Upper lobe of left lung (tissue), 6 donors: ENCODE measurements at regions not wholly inside any gene's neighbourhood (a gene's known extent, or its start where the extent isn't known, plus 50 kb on each side); places are given as distances from the start of the nearest gene placed in this dataset.

ENCODE experiments used
- ATAC-seq, 2 donors: fragments of 200-7000 bp; cut with Tn5 transposase; one replicate each; pipeline ENCODE4 v1.9.1; 2022; ENCODE audit warnings: mild to moderate bottlenecking in 2 of 2, moderate library complexity in 2 of 2; ENCODE audit not compliant: low FRiP score in 2 of 2
- DNase-seq, 2 donors: peaks; one replicate each; pipeline ENCODE4 v3.0.0-alpha.2; 2019 to 2020
- H3K27ac ChIP-seq, 4 donors: fragments of 200-600 bp; sonication (generic); one replicate each; pipeline ENCODE4 v1.5.1; 2016 to 2019
- H3K27me3 ChIP-seq, 4 donors: fragments of 200-600 bp; sonication (generic); one replicate each; pipeline ENCODE4 v1.5.1; 2017 to 2019
- H3K36me3 ChIP-seq, 4 donors: fragments of 200-600 bp; sonication (generic); one replicate each; pipeline ENCODE4 v1.5.1; 2016 to 2019
- H3K4me1 ChIP-seq, 4 donors: fragments of 200-600 bp; sonication (generic); one replicate each; pipeline ENCODE4 v1.5.1; 2018 to 2019
- H3K4me3 ChIP-seq, 4 donors: fragments of 200-600 bp; sonication (generic); one replicate each; pipeline ENCODE4 v1.5.1; 2017 to 2019; ENCODE audit warnings: mild to moderate bottlenecking in 2 of 4, moderate library complexity in 1 of 4
- H3K9me3 ChIP-seq, 4 donors: fragments of 200-600 bp; sonication (generic); one replicate each; pipeline ENCODE4 v1.5.1; 2018 to 2019
- CTCF ChIP-seq, 6 experiments: fragments of 450-650 bp in 4 of 6; fragments of 200-600 bp in 2 of 6; sonication (generic) in 2 of 6; IDR thresholded peaks; one replicate each; pipeline ENCODE4 v1.5.1; 2016 to 2019; ENCODE audit warnings: antibody characterized with exemption in 6 of 6
- EP300 ChIP-seq, 4 donors: sonication (generic); formaldehyde crosslinking; IDR thresholded peaks; one replicate each; pipeline ENCODE4 v1.5.1; 2017; ENCODE audit warnings: antibody characterized with exemption in 4 of 4, control low read depth in 2 of 4
- POLR2A ChIP-seq, 4 donors: fragments of 450-650 bp; IDR thresholded peaks; one replicate each; pipeline ENCODE4 v1.5.1; 2016 to 2017; ENCODE audit warnings: antibody characterized with exemption in 4 of 4, mild to moderate bottlenecking in 2 of 4
- POLR2AphosphoS5 ChIP-seq, 2 donors: sonication (generic); formaldehyde crosslinking; IDR thresholded peaks; one replicate each; pipeline ENCODE4 v1.5.1; 2017; ENCODE audit warnings: antibody characterized with exemption in 2 of 2
- WGBS, 2 donors: methylation state at CpG; one replicate each; pipeline ENCODE4 v1.1.5; 2017 to 2018; 5-methylcytosine and 5-hydroxymethylcytosine counted together
- donor health status: DM: no; HTN: no; CAD: no; lungs with moderate emphysema.
- donor health status: DM: no; HTN: yes; CAD: no; lungs with severe emphysema.

DNA sequence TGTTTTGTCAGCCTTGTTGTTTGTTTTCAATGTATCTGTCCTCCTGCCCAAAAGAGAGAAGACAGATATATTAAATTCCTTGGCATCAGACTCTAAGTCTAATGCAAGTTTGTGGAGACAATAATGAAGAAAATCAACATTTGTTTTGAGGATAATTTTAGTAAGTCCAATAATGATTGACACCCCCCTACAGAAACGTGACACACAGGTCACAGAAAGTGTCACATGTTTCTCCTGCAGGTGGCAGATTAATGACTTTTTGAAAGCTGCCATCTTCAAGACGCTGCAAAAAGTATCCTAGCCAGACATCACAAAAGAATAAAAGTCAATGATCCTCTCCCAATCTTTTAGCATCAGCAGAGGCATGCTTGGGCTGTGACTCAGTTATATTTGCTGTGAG lies 378.8 kb upstream of the TMPO start:
- no peaks in the 10 kb centered on the region for H3K4me1 ChIP-seq
- no peaks in the 10 kb centered on the region for H3K27me3 ChIP-seq
- 50 to 60% methylated on average over 2 of the region's 2 CpGs for WGBS, 2 donors
- DNase-seq (no peak), ATAC-seq (no peak)
- no peak overlapping the region for H3K27ac ChIP-seq
- no peaks in the 10 kb centered on the region for H3K36me3 ChIP-seq
- no peak for TF ChIP-seq CTCF (IDR thresholded peaks at IDR 0.05)
- TF ChIP-seq POLR2AphosphoS5 (IDR thresholded peaks at IDR 0.05), result no peak
- TF ChIP-seq EP300 (IDR thresholded peaks at IDR 0.05), result no peak
- no peak for TF ChIP-seq POLR2A (IDR thresholded peaks at IDR 0.05)
- no peak overlapping the region for H3K4me3 ChIP-seq
- H3K9me3 ChIP-seq, result no peaks in the 10 kb centered on the region

GRCh38 chr12:98137278-98137677 lies 378.1 kb upstream of the TMPO start:
- DNase-seq, result no peak
- Histone ChIP-seq H3K36me3 (no peaks in the 10 kb centered on the region), H3K4me1 (no peaks in the 10 kb centered on the region), H3K9me3 (no peaks in the 10 kb centered on the region), H3K4me3 (no peak overlapping the region), H3K27me3 (no peaks in the 10 kb centered on the region), H3K27ac (no peak overlapping the region)
- WGBS, 2 donors, result 41 to 100% methylated on average over 1 of the region's 1 CpG
- TF ChIP-seq POLR2A (IDR thresholded peaks at IDR 0.05) (no peak), CTCF (IDR thresholded peaks at IDR 0.05) (no peak), POLR2AphosphoS5 (IDR thresholded peaks at IDR 0.05) (no peak)
- ATAC-seq, result no peak

GRCh38 chr12:98144953-98145352 lies 370.4 kb upstream of the TMPO start:
- H3K36me3 ChIP-seq, result no peaks in the 10 kb centered on the region
- no peak overlapping the region for H3K4me3 ChIP-seq
- H3K27ac ChIP-seq, result no peak overlapping the region
- DNase-seq (no peak), ATAC-seq (no peak)
- no peaks in the 10 kb centered on the region for H3K4me1 ChIP-seq
- TF ChIP-seq POLR2A (IDR thresholded peaks at IDR 0.05), result no peak
- no peak for TF ChIP-seq POLR2AphosphoS5 (IDR thresholded peaks at IDR 0.05)
- no peak for TF ChIP-seq CTCF (IDR thresholded peaks at IDR 0.05)
- no peaks in the 10 kb centered on the region for H3K9me3 ChIP-seq
- no peaks in the 10 kb centered on the region for H3K27me3 ChIP-seq

GRCh38 chr12:98146043-98146442 lies 369.3 kb upstream of the TMPO start:
- H3K9me3 ChIP-seq, result no peaks in the 10 kb centered on the region
- no peaks in the 10 kb centered on the region for H3K4me1 ChIP-seq
- no peak overlapping the region for H3K4me3 ChIP-seq
- H3K36me3 ChIP-seq, result no peaks in the 10 kb centered on the region
- no peak for TF ChIP-seq POLR2A (IDR thresholded peaks at IDR 0.05)
- TF ChIP-seq EP300 (IDR thresholded peaks at IDR 0.05), result no peak
- TF ChIP-seq CTCF (IDR thresholded peaks at IDR 0.05), result no peak
- no peak for TF ChIP-seq POLR2AphosphoS5 (IDR thresholded peaks at IDR 0.05)
- no peak overlapping the region for H3K27ac ChIP-seq
- WGBS, 2 donors, result 69 to 77% methylated on average over 2 of the region's 2 CpGs
- ATAC-seq (no peak), DNase-seq (no peak)
- H3K27me3 ChIP-seq, result no peaks in the 10 kb centered on the region

GRCh38 chr12:98146487-98146886 lies 368.9 kb upstream of the TMPO start:
- no peak for ATAC-seq

More at GRCh38 chr12:98146487-98146886, 368.9 kb upstream of the TMPO start:
- Histone ChIP-seq H3K27me3 (no peaks in the 10 kb centered on the region), H3K4me1 (no peaks in the 10 kb centered on the region), H3K27ac (no peak overlapping the region), H3K36me3 (no peaks in the 10 kb centered on the region), H3K4me3 (no peak overlapping the region), H3K9me3 (no peaks in the 10 kb centered on the region)
- WGBS, 2 donors, result 78 to 97% methylated on average over 4 of the region's 4 CpGs
- no peak for TF ChIP-seq POLR2A (IDR thresholded peaks at IDR 0.05)
- no peak for TF ChIP-seq EP300 (IDR thresholded peaks at IDR 0.05)
- no peak for TF ChIP-seq POLR2AphosphoS5 (IDR thresholded peaks at IDR 0.05)
- TF ChIP-seq CTCF (IDR thresholded peaks at IDR 0.05), result no peak
- DNase-seq, result no peak
